Endothelial cell of umbilical vein (primary cell): ENCODE measurements at regions not wholly inside any gene's neighbourhood (a gene's known extent, or its start where the extent isn't known, plus 50 kb on each side); places are given as distances from the start of the nearest gene placed in this dataset.

ENCODE experiments used
- BruUV-seq: library from RNA; stranded (reverse); fragments of 400-500 nt; replicated peaks from 2 replicates; lab custom pipeline; 2021; lab: Mats Ljungman, UMichigan
- CTCF ChIA-PET: fragments of 300-600, 350-600 bp; sonication (Branson Sonifier 250); formaldehyde crosslinking; loops from one replicate; lab custom pipeline; 2021; ENCODE audit warnings: antibody characterized with exemption, inconsistent platforms; lab: Charles Lee
- POLR2A ChIA-PET: fragments of 300-600, 350-600 bp; sonication (Branson Sonifier 250); formaldehyde crosslinking; loops from one replicate; lab custom pipeline; 2021; ENCODE audit warnings: antibody characterized with exemption, inconsistent platforms; lab: Charles Lee
- DNase-seq: peaks from one replicate; pipeline ENCODE4 v3.0.0-alpha.2; 2011; ENCODE audit warnings: low read depth, low spot score
- FAIRE-seq: peaks from 2 replicates; lab custom pipeline; 2011; peaks lifted over from hg19 to GRCh38; lab: Jason Lieb, UNC
- H2AFZ ChIP-seq: 2 replicates; pipeline ENCODE4 v1.6.0; 2012; ENCODE audit warnings: low read depth, low read length, control low read depth, inconsistent platforms
- H3K27ac ChIP-seq: 2 replicates; pipeline ENCODE4 v1.5.1; 2011; ENCODE audit warnings: low read depth, mild to moderate bottlenecking, control low read depth, low read length, moderate library complexity; ENCODE audit not compliant: insufficient read depth
- H3K27me3 ChIP-seq, 2 experiments: 2 replicates each; pipeline versions ENCODE4 v1.6.0 to v1.6.1; 2011; ENCODE audit warnings: low read length in 2 of 2, mixed read lengths in 1 of 2; ENCODE audit not compliant: control insufficient read depth in 2 of 2, insufficient read depth in 2 of 2
- H3K36me3 ChIP-seq, 2 experiments: 2 replicates in 1 of 2; 3 replicates in 1 of 2; pipeline ENCODE4 v1.5.1; 2011; ENCODE audit warnings: low read length in 2 of 2, mild to moderate bottlenecking in 1 of 2, moderate library complexity in 1 of 2; ENCODE audit not compliant: control insufficient read depth in 2 of 2, insufficient read depth in 2 of 2; ENCODE audit errors: extremely low read depth in 1 of 2
- H3K4me1 ChIP-seq: 3 replicates; pipeline ENCODE4 v1.5.1; 2011; ENCODE audit warnings: mild to moderate bottlenecking, low read length; ENCODE audit not compliant: control insufficient read depth, insufficient read depth; ENCODE audit errors: extremely low read depth
- H3K4me2 ChIP-seq: 2 replicates; pipeline ENCODE4 v1.6.1; 2011; ENCODE audit warnings: low read length, control low read depth, mixed read lengths; ENCODE audit not compliant: insufficient read depth
- H3K4me3 ChIP-seq, 3 experiments: fragments of 200-600 bp in 1 of 3; sonication (generic), shearing (Covaris generic) in 1 of 3; replicated peaks in 1 of 3; 2 replicates each; pipeline ENCODE4 v1.5.1; 2011 to 2016; ENCODE audit warnings: control low read depth in 3 of 3, low read length in 3 of 3, mild to moderate bottlenecking in 2 of 3, inconsistent platforms in 1 of 3, low read depth in 1 of 3, moderate library complexity in 1 of 3; ENCODE audit not compliant: insufficient read depth in 1 of 3
- H3K79me2 ChIP-seq: 2 replicates; pipeline ENCODE4 v1.6.0; 2012; ENCODE audit warnings: low read length, inconsistent platforms; ENCODE audit not compliant: control insufficient read depth, insufficient read depth
- H3K9ac ChIP-seq: replicated peaks from 2 replicates; pipeline ENCODE3; 2011; ENCODE audit warnings: low read length, control low read depth; ENCODE audit not compliant: insufficient read depth; ENCODE audit errors: extremely low read depth
- H3K9me1 ChIP-seq: replicated peaks from 3 replicates; pipeline ENCODE4 v1.6.0; 2011; ENCODE audit warnings: mild to moderate bottlenecking, low read length; ENCODE audit not compliant: control insufficient read depth, insufficient read depth; ENCODE audit errors: extremely low read depth
- H3K9me3 ChIP-seq: replicated peaks from 2 replicates; pipeline ENCODE4 v1.5.1; 2012; ENCODE audit warnings: low read length, inconsistent platforms; ENCODE audit not compliant: control insufficient read depth, insufficient read depth
- H4K20me1 ChIP-seq: replicated peaks from 2 replicates; pipeline ENCODE3; 2011; ENCODE audit warnings: mild to moderate bottlenecking, low read length; ENCODE audit not compliant: control insufficient read depth, insufficient read depth; ENCODE audit errors: extremely low read depth
- CTCF ChIP-seq, 2 donors: IDR thresholded peaks; 1 replicate in 1 of 2; 2 replicates in 1 of 2; pipeline ENCODE4 v1.5.1; 2011; ENCODE audit warnings: low read length in 2 of 2, mild to moderate bottlenecking in 2 of 2, moderate library complexity in 2 of 2, control low read depth in 1 of 2, inconsistent platforms in 1 of 2, low read depth in 1 of 2; ENCODE audit not compliant: insufficient read depth in 1 of 2; ENCODE audit errors: extremely low read depth in 1 of 2
- EZH2 ChIP-seq: IDR thresholded peaks from 2 replicates; pipeline ENCODE4 v1.6.1; 2012; ENCODE audit warnings: borderline replicate concordance, low read depth, mild to moderate bottlenecking, moderate library complexity, low read length, inconsistent platforms; ENCODE audit not compliant: severe bottlenecking
- FOS ChIP-seq: IDR thresholded peaks from 2 replicates; pipeline ENCODE4 v1.6.1; 2011; ENCODE audit warnings: mild to moderate bottlenecking, low read length, moderate library complexity, borderline replicate concordance; ENCODE audit not compliant: insufficient read depth
- GATA2 ChIP-seq: IDR thresholded peaks from 2 replicates; pipeline ENCODE4 v1.7.0; 2011; ENCODE audit warnings: low read depth, mild to moderate bottlenecking, moderate library complexity, mixed read lengths, low read length; ENCODE audit not compliant: insufficient read length, insufficient read depth
- JUN ChIP-seq: IDR thresholded peaks from 2 replicates; pipeline ENCODE4 v1.6.1; 2011; ENCODE audit warnings: borderline replicate concordance, low read depth; ENCODE audit not compliant: insufficient read length, insufficient read depth
- POLR2A ChIP-seq: IDR thresholded peaks from 2 replicates; pipeline ENCODE4 v1.6.1; 2012; ENCODE audit warnings: low read depth, mild to moderate bottlenecking, control low read depth, low read length
- POLR2AphosphoS5 ChIP-seq: IDR thresholded peaks from 2 replicates; pipeline ENCODE4 v1.6.1; 2012; ENCODE audit warnings: low read depth, mild to moderate bottlenecking, control low read depth, low read length, moderate library complexity; ENCODE audit not compliant: insufficient read depth
- dilution Hi-C: fragments of 300-500 bp; cut with MboI; formaldehyde crosslinking; loops from one replicate; pipeline ENCODE4 v1.15.0; 2019; ENCODE audit warnings: low sequenced_read_pairs; ENCODE audit not compliant: extremely low pct_ligation_motif_present
- intact Hi-C: fragments of 100-400 bp; cut with micrococcal nuclease; formaldehyde crosslinking; loops from one replicate; pipeline ENCODE4 v1.10.0; 2022
- TF ChIP-seq, protein P1 (sequence below): IDR thresholded peaks from 2 replicates; pipeline ENCODE4 v1.6.1; 2011; ENCODE audit not compliant: insufficient read depth, insufficient read length

GRCh38 chr12:75960086-75960910, 71.3 kb downstream of the PHLDA1 start:
- no peak for FAIRE-seq
- H3K4me2 ChIP-seq: no peak overlapping the region
- H3K9me1 ChIP-seq: no peaks in the 10 kb centered on the region
- H3K27ac ChIP-seq: no peak overlapping the region
- H3K27me3 ChIP-seq: no peaks in the 10 kb centered on the region
- no peak overlapping the region for H3K4me3 ChIP-seq
- H2AFZ ChIP-seq: no peak overlapping the region
- TF ChIP-seq FOS (no peak), JUN (no peak)
- BruUV-seq: no TSS peak
- ChIA-PET POLR2A (no interaction called here), CTCF (interaction anchor here (1.0 to 1.4 kb wide), 2 partner anchors 19 to 71 kb away, joined by 4 read pairs; partner anchors contain the start of gene PHLDA1)
- no peak overlapping the region for H3K9ac ChIP-seq
- no peaks in the 10 kb centered on the region for H3K9me3 ChIP-seq
- no peaks in the 10 kb centered on the region for H4K20me1 ChIP-seq
- H3K79me2 ChIP-seq: no peaks in the 10 kb centered on the region
- H3K4me1 ChIP-seq: peaks cover 7% of the 10 kb centered on the region
- no peak for DNase-seq
- dilution Hi-C loops (no loop called here), intact Hi-C loops (no loop called here)
- H3K36me3 ChIP-seq: no peaks in the 10 kb centered on the region

DNA sequence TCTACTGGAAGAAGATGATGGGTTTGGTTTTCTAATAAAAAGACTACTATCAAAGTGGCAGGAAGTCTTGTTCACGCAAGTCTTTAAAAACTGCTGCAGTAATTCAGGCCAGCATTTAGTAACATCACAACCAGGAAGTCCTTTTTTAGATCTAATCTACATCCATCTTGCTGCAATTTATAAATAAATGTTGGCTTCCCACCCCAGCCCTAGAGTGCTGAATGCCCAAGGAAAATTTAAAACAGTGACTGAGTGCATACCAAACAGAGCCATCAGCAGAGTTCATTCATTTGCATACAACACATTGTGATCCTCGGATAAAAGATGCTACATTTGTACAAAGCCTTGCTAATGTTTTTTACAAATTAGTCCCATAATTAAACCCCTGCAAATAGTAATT, 72.1 kb downstream of the PHLDA1 start:
- FAIRE-seq (no peak), DNase-seq (no peak)
- no peaks in the 10 kb centered on the region for H3K9me1 ChIP-seq
- ChIA-PET POLR2A (no interaction called here), CTCF (interaction anchor here (0.5 to 1.4 kb wide), 6 partner anchors 13 to 71 kb away, joined by 3 to 4 read pairs (median 3); partner anchors contain the start of gene PHLDA1)
- intact Hi-C loops: no loop called here
- H3K4me3 ChIP-seq: no peak overlapping the region
- H3K36me3 ChIP-seq: no peaks in the 10 kb centered on the region
- H3K9ac ChIP-seq: no peak overlapping the region
- no peaks in the 10 kb centered on the region for H4K20me1 ChIP-seq
- H2AFZ ChIP-seq: no peak overlapping the region
- no TSS peak for BruUV-seq
- H3K9me3 ChIP-seq: no peaks in the 10 kb centered on the region
- dilution Hi-C loops: no loop called here
- H3K79me2 ChIP-seq: no peaks in the 10 kb centered on the region
- H3K27me3 ChIP-seq: no peaks in the 10 kb centered on the region
- no peak for TF ChIP-seq EZH2
- TF ChIP-seq JUN: no peak
- TF ChIP-seq GATA2: no peak
- no peak for TF ChIP-seq POLR2A
- TF ChIP-seq CTCF (IDR thresholded peaks at IDR 0.05; ENCODE audit: extremely low read depth in 1 of 2, insufficient read depth in 1 of 2, low read depth in 1 of 2, low read length in 2 of 2): no peak
- TF ChIP-seq FOS: no peak
- TF ChIP-seq, protein P1, sequence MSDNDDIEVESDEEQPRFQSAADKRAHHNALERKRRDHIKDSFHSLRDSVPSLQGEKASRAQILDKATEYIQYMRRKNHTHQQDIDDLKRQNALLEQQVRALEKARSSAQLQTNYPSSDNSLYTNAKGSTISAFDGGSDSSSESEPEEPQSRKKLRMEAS: no peak
- no peak for TF ChIP-seq POLR2AphosphoS5
- peaks cover 7% of the 10 kb centered on the region for H3K4me1 ChIP-seq
- H3K4me2 ChIP-seq: no peak overlapping the region
- no peak overlapping the region for H3K27ac ChIP-seq
